GM19395 (cell line): ENCODE measurements at regions not wholly inside any gene's neighbourhood (a gene's known extent, or its start where the extent isn't known, plus 50 kb on each side); places are given as distances from the start of the nearest gene placed in this dataset.
A peak's percentile ranks its signal among the peaks of the same experiment; 100 is the strongest.

Experiments
- ATAC-seq: cut with Tn5 transposase; IDR thresholded peaks from one replicate; pipeline ENCODE4 v1.9.1; 2021; ENCODE audit warnings: mild to moderate bottlenecking, moderate library complexity; ENCODE audit not compliant: unreplicated experiment

DNA sequence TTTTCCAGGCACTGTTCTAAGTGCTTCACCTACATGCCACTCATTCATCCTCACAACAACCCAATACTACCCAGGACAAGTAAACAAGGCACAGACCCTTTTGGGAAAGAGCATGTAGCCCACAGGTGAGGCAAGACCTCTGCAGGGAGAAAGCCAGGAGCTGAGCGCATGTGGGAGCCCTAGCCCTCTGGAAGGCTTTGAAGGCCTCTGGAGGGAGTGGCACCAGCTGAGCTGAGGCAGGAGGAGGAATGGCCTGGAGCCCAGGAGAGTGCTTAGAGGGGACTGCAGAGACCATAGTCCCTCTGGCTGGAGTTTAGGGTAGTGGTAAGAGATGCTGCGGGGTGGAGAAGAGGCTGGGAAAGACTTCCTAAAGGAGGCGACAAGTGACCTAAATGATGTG is 516.5 kb downstream of the FUT8 start:
- no peak for ATAC-seq

GRCh38 chr14:65933400-65934069 is 521.0 kb downstream of the FUT8 start:
- no peak for ATAC-seq

DNA sequence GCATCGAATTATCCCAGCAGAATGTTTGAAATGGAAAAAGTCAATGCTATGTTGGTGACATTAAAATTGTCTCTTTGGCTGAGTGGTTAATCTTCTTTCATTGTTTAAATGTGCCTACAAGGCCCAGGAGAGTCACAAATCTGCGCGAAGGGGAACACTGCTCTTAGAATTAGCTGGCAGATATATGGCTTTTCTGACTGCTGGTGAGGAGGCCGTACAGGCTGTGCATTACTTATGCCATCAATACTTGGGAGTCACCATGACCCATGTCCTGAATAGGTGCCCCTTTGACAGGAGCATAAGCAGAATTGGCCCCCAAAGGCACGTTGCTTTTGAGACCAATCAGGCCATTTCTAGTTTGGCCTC is 521.5 kb downstream of the FUT8 start:
- ATAC-seq: no peak

DNA sequence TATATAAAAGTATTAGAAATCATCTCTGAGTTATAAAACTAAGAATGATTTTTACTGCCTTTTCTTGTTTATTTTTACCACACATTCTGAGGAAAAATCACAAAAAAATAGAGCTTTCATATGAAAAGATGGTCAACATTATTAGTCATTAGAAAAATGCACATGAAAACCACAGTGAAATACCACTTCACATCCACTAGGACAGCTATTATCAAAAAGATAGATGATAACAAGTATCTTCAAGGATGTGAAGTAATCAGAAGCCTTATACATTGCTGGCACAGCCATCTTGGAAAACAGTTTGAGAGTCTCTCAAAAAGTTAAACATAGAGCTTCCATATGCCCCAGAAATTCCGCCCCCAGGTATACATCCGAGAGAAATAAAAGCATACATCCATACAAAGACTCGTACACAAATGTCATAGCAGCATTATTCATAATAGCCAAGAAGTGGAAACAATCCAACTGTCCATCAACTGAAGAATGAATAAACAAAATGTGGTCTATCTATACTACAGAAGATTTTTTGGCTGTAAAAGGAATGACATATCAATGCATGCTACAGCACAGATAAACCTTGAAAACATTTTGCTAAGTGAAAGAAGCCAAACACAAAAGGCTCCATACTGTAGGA is 523.9 kb downstream of the FUT8 start:
- no peak for ATAC-seq

GRCh38 chr14:65937079-65937959 is 524.8 kb downstream of the FUT8 start:
- no peak for ATAC-seq

- ATAC-seq: no peak
These were observed 525.4 kb downstream of the FUT8 start for GRCh38 chr14:65937960-65938316.

GRCh38 chr14:65938738-65939137 is 526.2 kb downstream of the FUT8 start:
- no peak for ATAC-seq

- no peak for ATAC-seq
These were observed 526.7 kb downstream of the FUT8 start for GRCh38 chr14:65939184-65939583.

DNA sequence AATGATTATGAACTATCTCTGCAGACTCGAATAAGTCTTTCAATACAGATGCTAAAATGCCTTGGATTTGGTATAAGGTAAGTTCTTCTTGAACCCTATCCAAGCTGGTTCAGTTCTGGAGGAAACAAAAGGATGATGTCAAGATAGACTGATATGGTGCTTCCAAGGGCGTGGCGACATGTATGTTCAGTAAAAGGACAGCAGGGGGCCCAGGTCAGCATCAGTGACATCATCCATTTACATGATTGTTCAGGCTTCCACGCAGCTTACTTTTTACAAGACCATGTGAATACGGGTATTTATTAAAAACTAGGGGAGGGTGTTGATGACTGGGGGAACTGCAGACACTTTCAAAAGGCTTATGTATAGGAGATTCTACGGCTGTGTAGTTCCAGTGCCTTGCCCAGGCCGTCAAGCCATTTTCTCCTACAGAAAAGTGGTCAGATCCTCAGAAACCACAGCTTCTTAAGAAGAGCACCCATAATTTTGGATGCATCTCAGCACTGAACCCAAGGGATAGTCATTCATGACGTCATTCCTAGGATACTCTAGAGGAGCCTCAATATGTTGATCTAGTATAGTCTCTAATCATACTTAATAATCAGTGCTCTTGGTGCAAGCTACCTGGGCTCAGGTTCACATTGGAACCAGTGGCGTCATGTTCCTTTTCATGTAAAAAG is 527.7 kb downstream of the FUT8 start:
- ATAC-seq: no peak

DNA sequence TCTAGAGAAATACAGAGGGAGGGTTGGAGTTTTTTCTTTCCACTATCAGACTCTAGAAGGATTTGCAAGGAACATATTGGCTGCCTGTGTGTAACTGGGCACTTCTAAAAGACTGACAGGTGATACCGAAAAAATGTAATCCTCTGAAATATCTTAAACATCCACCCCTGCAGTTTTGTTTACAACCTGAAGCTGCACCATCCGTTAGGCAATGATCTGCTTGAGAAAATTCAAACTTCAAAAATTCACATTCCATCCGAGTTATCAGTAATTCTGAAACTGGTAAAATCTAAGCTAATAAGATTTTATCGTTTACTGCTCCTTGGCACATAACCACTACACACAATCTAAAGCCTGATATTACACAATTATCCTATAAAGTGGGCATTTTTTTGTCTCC is 528.6 kb downstream of the FUT8 start:
- ATAC-seq: no peak

DNA sequence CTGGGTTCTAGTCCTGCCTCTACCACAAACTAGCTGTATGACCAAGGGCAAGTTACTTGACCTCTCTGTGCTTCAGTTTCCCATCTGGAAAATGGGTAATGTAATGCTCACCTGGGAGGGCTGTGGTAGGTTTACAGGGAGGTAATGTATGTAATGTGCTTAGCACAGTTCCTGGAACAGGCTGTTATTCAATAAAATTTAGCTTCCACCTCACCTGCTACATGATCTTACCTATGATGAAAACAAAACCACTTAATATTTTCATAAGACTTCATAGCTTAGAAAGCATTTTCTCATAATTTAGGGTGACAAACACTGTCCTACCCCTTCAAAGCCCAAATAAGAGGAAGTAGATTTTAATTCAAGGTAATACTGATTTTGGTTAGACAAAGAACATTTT is 530.6 kb downstream of the FUT8 start:
- ATAC-seq: no peak

- no peak for ATAC-seq
These were observed 531.4 kb downstream of the FUT8 start for GRCh38 chr14:65943916-65944410.

DNA sequence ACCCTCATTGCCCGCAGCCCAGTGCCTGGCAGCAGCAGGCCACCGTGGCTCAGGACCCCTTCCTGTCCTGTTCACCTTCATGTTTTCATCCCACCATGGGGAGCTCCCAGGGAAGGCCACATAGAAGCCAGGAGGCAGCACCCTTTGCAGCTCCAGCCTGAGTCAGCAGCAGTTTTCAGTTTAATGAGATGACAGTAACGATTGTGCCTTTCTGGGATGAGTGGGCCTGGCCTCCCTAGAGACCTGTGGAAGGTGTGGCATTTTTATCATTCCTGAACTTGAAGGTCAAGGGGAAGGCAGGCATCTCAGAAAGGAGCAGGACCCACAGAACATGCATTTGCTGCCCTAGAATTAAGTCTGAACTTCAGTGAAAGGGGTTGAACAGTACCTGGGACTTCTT is 532.8 kb downstream of the FUT8 start:
- no peak for ATAC-seq

GRCh38 chr14:65946494-65946893 is 534.0 kb downstream of the FUT8 start:
- no peak for ATAC-seq

DNA sequence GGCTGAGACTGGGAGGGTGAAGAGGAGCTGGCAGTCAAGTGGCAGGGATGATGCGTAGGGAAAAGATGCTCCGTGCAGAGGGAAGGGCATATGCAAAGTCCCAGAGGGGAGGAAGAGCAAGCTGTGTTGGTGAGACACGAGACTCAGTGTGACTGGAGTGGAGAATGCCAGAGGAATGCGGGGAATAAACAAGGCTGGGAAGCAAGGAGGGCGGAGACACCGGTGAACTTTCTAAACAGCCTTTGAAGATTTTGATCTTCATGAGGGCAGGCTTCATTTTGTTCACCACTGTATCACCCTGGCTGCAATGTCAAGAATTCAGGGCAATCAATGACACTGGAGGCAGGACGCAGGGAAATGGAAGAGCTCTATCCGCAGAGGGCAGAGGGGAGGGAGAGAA is 535.8 kb downstream of the FUT8 start:
- no peak for ATAC-seq

DNA sequence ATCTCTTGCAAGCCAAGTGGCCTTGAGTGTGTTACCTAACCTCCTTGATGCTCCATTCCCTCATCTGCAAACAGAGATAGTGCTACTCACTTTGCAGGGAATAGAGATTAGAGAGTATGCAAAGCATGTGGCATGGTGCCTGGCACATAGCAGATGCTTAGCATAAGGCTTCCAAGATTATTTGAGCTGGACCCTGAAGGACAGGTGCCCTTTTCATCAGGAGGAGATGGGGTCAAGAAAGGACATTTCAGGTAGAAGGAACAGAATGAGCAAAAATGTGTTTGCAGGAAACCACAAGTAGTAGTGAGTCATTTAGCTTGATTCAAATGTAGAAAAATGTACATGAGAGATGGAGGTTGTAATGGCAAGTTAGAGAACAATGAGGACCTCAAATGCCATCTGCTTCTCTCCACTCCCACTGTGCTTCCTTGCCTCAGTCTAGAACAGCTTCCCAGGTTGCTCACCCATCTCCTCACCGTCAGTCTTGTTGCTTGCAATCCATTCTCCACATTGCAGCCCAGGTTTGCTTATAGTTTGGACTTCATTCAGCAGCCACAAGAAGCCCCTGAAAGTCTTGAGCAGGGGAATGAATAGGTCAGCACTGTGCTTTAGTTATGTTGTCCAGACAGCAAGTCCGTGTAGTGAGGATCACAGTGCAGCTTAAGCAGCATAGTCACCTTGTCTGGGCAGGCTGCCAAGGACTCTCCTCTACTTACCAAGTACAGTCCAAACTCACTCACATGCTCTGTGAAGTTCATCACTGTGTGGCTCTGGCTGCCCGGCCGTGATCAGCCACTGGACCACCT is 536.3 kb upstream of the CCDC196 start:
- ATAC-seq: peak; percentile 66

- no peak for ATAC-seq
These were observed 531.2 kb upstream of the CCDC196 start for GRCh38 chr14:65954942-65955341.

DNA sequence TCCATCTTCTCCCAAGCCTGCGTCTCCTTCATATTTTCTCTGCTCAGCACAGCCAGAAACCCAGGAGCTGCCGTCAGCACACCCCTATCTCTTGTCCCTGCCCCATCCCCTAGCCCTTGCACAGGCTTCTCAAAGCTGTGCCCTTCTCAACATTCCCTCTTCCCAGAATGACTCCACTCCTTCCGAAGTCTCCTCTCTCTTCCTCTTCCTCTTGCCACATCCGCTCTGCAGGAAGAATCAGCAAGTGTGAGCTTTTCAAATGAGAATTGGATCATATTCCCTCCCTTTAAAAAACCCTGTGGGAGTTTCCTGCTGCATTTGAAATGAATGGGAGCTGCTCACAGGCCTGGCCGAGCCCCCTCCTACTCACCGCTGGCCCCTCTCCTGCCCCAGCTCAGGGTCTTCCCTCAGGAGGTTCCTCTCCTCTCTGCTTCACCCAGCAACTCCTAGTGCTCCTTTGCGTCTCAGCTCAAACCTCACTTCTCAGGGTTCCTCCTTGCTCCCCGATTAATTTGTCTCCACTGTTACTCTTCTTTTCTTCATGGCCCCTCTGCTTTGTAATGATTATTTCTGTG is 528.5 kb upstream of the CCDC196 start:
- ATAC-seq: no peak

DNA sequence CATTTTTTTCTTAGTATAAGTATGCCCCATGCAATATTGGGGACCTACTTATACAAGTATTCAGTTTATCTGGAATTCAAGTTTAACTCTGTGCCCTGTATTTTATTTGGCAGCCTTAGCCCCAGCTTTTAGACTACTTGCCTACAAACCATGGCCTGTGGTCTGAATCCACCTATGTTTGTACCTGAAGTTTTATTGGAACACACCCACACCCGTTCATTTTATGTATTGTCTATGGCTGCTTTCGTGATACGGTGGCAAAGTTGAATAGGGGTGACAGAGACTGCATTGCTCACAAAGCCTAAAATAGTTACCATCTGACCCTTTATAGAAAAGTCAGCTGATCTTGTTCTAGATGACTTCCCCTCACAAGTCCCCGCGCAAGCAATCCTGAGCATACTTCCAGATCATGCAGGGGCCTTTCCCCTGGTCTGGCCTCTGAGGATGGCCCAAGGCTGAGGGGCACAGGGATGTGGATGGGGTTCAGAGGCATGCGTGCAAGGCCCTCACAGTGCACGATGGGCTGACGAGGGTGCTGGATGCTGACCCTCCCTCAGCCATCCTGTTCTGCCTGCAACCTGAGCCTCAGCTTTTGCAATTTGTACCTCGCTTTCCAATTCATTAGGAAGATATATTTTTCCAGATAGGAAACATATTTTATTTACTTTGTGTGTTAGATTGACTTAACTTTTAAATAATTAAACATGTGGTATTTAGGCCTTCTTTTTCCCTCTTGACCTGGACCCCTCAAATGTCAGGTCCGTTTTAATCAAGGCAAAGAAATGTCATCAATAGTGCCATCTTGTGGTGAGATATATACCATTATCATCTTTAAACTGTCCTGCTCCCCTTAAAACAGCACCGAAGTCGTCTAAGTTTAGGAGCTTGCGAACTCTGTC is 527.3 kb upstream of the CCDC196 start:
- ATAC-seq: peak; percentile 73
